ENCODE measurements at regions not wholly inside any gene's neighbourhood (a gene's known extent, or its start where the extent isn't known, plus 50 kb on each side); places are given as distances from the start of the nearest gene placed in this dataset.

GRCh38 chr13:62997696-62998095 is 1582.0 kb upstream of the PCDH20 start:
- intact Hi-C loops (cut with DNase I, micrococcal nuclease): no loop called here
- H3K4me1 ChIP-seq (ENCODE audit: low read depth): no peaks in the 10 kb centered on the region
- H3K9me3 ChIP-seq: peaks cover 38% of the 10 kb centered on the region
- TF ChIP-seq CTCF (IDR thresholded peaks at IDR 0.05): no peak
- ATAC-seq: no peak
- DNase-seq: no peak
- no peak overlapping the region for H3K4me3 ChIP-seq
- no peaks in the 10 kb centered on the region for H3K36me3 ChIP-seq (ENCODE audit: low read depth)

- no peak for TF ChIP-seq CTCF (IDR thresholded peaks at IDR 0.05)
- Histone ChIP-seq H3K4me3 (no peak overlapping the region), H3K36me3 (ENCODE audit: low read depth) (no peaks in the 10 kb centered on the region), H3K4me1 (ENCODE audit: low read depth) (no peaks in the 10 kb centered on the region), H3K9me3 (peaks cover 40% of the 10 kb centered on the region)
- intact Hi-C loops (cut with DNase I, micrococcal nuclease): no loop called here
- no peak for ATAC-seq
- no peak for DNase-seq
Measured at GRCh38 chr13:62997038-62997599, 1581.5 kb upstream of the PCDH20 start.

GRCh38 chr13:62973804-62974203 is 1558.2 kb upstream of the PCDH20 start:
- Histone ChIP-seq H3K4me1 (ENCODE audit: low read depth) (no peaks in the 10 kb centered on the region), H3K36me3 (ENCODE audit: low read depth) (no peaks in the 10 kb centered on the region), H3K4me3 (no peak overlapping the region), H3K9me3 (peaks cover 43% of the 10 kb centered on the region)
- no peak for TF ChIP-seq CTCF (IDR thresholded peaks at IDR 0.05)
- intact Hi-C loops (cut with DNase I, micrococcal nuclease): no loop called here
- peak in 1 of 3 donors; percentile 5 for DNase-seq
- ATAC-seq: no peak

GRCh38 chr13:62964522-62964921 is 1548.9 kb upstream of the PCDH20 start:
- no peak for ATAC-seq

GRCh38 chr13:62960723-62961122 is 1545.1 kb upstream of the PCDH20 start:
- intact Hi-C loops (cut with DNase I, micrococcal nuclease): no loop called here
- no peak for DNase-seq
- Histone ChIP-seq H3K9me3 (peaks cover 36% of the 10 kb centered on the region), H3K4me1 (ENCODE audit: low read depth) (no peaks in the 10 kb centered on the region), H3K4me3 (no peak overlapping the region), H3K36me3 (ENCODE audit: low read depth) (no peaks in the 10 kb centered on the region)
- no peak for TF ChIP-seq CTCF (IDR thresholded peaks at IDR 0.05)
- ATAC-seq: no peak

More at GRCh38 chr13:62964522-62964921, 1548.9 kb upstream of the PCDH20 start:
- Histone ChIP-seq H3K36me3 (ENCODE audit: low read depth) (no peaks in the 10 kb centered on the region), H3K9me3 (peaks cover 50% of the 10 kb centered on the region), H3K4me1 (ENCODE audit: low read depth) (no peaks in the 10 kb centered on the region), H3K4me3 (no peak overlapping the region)
- DNase-seq: no peak
- TF ChIP-seq CTCF (IDR thresholded peaks at IDR 0.05): no peak
- intact Hi-C loops (cut with DNase I, micrococcal nuclease): no loop called here

- Histone ChIP-seq H3K36me3 (ENCODE audit: low read depth) (no peaks in the 10 kb centered on the region), H3K4me1 (ENCODE audit: low read depth) (no peaks in the 10 kb centered on the region), H3K9me3 (peaks cover 10% of the 10 kb centered on the region), H3K4me3 (no peak overlapping the region)
- TF ChIP-seq CTCF (IDR thresholded peaks at IDR 0.05): no peak
- ATAC-seq (no peak), DNase-seq (no peak)
- intact Hi-C loops (cut with DNase I, micrococcal nuclease): no loop called here
Measured at GRCh38 chr13:62933809-62934208, 1518.2 kb upstream of the PCDH20 start.

Measured in mucosa of descending colon (tissue), 3 donors.